Left lung (tissue), 4 donors: ENCODE measurements at regions not wholly inside any gene's neighbourhood (a gene's known extent, or its start where the extent isn't known, plus 50 kb on each side); places are given as distances from the start of the nearest gene placed in this dataset.

ENCODE experiments used
- ATAC-seq: fragments of 200-7000 bp; cut with Tn5 transposase; one replicate; pipeline ENCODE4 v1.9.1; 2020; ENCODE audit warnings: moderate library complexity
- DNase-seq, 4 donors: peaks; one replicate each; pipeline ENCODE4 v3.0.0-alpha.2; 2013 to 2020
- H3K27ac ChIP-seq, 2 donors: fragments of 200-600 bp; sonication (generic) in 1 of 2; one replicate each; pipeline versions ENCODE4 v1.5.0 to v1.8.0; 2020 to 2021
- H3K27me3 ChIP-seq, 2 donors: fragments of 200-600 bp; sonication (generic) in 1 of 2; one replicate each; pipeline versions ENCODE4 v1.5.0 to v1.8.0; 2020 to 2021
- H3K36me3 ChIP-seq, 2 donors: fragments of 200-600 bp; sonication (generic) in 1 of 2; one replicate each; pipeline versions ENCODE4 v1.5.0 to v1.8.0; 2020 to 2021
- H3K4me1 ChIP-seq, 2 donors: fragments of 200-600 bp; one replicate each; pipeline ENCODE4 v1.8.0; 2021
- H3K4me3 ChIP-seq, 2 donors: fragments of 200-600 bp; sonication (generic) in 1 of 2; one replicate each; pipeline versions ENCODE4 v1.5.0 to v1.8.0; 2020 to 2021; ENCODE audit warnings: mild to moderate bottlenecking in 1 of 2
- H3K9me3 ChIP-seq, 2 donors: fragments of 200-600 bp; sonication (generic) in 1 of 2; one replicate each; pipeline versions ENCODE4 v1.5.0 to v1.8.0; 2020 to 2021
- intact Hi-C, 2 donors: fragments of 100-400 bp; cut with DNase I; formaldehyde crosslinking; loops; one replicate each; pipeline versions ENCODE4 v1.11.2 to v1.14.2; 2022
- TF ChIP-seq, protein P1 (sequence below), 2 donors: fragments of 200-600 bp; sonication (generic) in 1 of 2; IDR thresholded peaks; one replicate each; pipeline versions ENCODE4 v1.5.0 to v1.8.0; 2021; ENCODE audit warnings: antibody characterized with exemption in 2 of 2
- donor health status: DM: no; HTN: yes; CAD: no.
- donor health status: DM: no; HTN: no; CAD: no.

DNA sequence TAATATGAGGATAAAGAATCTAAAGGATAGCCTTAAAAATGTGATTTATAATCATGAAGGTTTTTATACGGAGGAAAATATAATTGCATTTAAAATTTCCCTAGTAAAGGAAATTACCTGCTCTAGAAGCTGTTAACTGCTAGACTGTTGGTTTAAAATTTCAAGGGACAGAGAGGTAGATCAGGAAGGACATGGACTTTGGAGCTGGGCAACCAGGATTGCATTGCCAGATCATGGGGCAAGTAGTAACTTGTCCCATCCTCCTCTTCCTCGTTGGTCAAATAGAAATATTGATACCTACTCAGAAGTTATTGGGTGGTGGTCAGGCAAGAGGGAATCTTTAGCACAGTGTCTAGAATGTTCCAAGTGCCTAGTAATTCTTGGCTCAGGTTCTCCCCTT, 525.1 kb downstream of the MFSD1 start:
- H3K27ac ChIP-seq, result no peak overlapping the region
- DNase-seq (no peak), ATAC-seq (no peak)
- intact Hi-C loops, result no loop called here
- no peak overlapping the region for H3K4me3 ChIP-seq
- H3K36me3 ChIP-seq, result no peaks in the 10 kb centered on the region
- H3K4me1 ChIP-seq, result no peaks in the 10 kb centered on the region
- no peaks in the 10 kb centered on the region for H3K9me3 ChIP-seq
- H3K27me3 ChIP-seq, result no peaks in the 10 kb centered on the region
- TF ChIP-seq, protein P1, sequence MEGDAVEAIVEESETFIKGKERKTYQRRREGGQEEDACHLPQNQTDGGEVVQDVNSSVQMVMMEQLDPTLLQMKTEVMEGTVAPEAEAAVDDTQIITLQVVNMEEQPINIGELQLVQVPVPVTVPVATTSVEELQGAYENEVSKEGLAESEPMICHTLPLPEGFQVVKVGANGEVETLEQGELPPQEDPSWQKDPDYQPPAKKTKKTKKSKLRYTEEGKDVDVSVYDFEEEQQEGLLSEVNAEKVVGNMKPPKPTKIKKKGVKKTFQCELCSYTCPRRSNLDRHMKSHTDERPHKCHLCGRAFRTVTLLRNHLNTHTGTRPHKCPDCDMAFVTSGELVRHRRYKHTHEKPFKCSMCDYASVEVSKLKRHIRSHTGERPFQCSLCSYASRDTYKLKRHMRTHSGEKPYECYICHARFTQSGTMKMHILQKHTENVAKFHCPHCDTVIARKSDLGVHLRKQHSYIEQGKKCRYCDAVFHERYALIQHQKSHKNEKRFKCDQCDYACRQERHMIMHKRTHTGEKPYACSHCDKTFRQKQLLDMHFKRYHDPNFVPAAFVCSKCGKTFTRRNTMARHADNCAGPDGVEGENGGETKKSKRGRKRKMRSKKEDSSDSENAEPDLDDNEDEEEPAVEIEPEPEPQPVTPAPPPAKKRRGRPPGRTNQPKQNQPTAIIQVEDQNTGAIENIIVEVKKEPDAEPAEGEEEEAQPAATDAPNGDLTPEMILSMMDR (IDR thresholded peaks at IDR 0.05), result no peak

GRCh38 chr3:159332535-159333099, 530.8 kb downstream of the MFSD1 start:
- DNase-seq, result no peak
- Histone ChIP-seq H3K36me3 (no peaks in the 10 kb centered on the region), H3K4me3 (no peak overlapping the region), H3K27ac (no peak overlapping the region), H3K9me3 (peaks cover 0 to 6% of the 10 kb centered on the region in 2 donors), H3K27me3 (no peaks in the 10 kb centered on the region), H3K4me1 (no peaks in the 10 kb centered on the region)
- no peak for ATAC-seq
- TF ChIP-seq, protein P1 (IDR thresholded peaks at IDR 0.05), result no peak
- intact Hi-C loops, result no loop called here

GRCh38 chr3:159339131-159339530, 537.3 kb downstream of the MFSD1 start:
- H3K27me3 ChIP-seq, result no peaks in the 10 kb centered on the region
- ATAC-seq (no peak), DNase-seq (no peak)
- H3K36me3 ChIP-seq, result no peaks in the 10 kb centered on the region
- intact Hi-C loops, result no loop called here
- no peaks in the 10 kb centered on the region for H3K4me1 ChIP-seq
- TF ChIP-seq, protein P1 (IDR thresholded peaks at IDR 0.05), result no peak
- H3K27ac ChIP-seq, result no peak overlapping the region
- peaks cover 0 to 20% of the 10 kb centered on the region in 2 donors for H3K9me3 ChIP-seq
- no peak overlapping the region for H3K4me3 ChIP-seq

DNA sequence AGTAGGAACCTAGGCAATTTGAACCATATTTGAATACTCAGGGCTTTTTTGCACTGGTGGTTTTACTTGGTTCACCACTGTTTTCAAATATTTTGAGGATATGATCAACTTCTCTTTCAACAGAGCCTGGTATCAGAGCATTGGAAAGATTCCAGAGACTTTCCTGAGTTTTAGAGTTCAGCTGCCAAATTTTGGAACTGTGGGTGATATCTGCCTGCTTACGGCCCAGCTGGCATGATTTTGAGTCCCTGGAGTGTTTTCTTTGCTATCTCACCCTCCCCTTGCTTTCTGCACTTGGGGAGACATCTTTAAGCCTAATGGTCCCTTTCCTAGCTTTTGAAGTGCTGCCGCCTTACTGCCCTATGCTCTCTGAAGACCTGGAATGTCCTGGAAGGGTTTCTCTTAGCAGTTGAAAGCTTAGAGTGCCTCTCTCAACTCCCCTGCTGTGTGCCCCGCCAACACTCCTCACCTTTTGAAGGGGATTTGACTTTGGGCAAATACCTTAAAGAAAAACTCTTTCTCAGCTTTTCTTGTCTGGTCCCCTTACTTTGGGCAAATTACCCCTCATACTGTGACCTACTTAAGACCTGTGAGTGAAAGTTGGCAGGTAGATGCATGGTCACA, 539.1 kb downstream of the MFSD1 start:
- no peaks in the 10 kb centered on the region for H3K27me3 ChIP-seq
- no peak overlapping the region for H3K27ac ChIP-seq
- intact Hi-C loops, result no loop called here
- H3K9me3 ChIP-seq, result peaks cover 0 to 20% of the 10 kb centered on the region in 2 donors
- ATAC-seq, result no peak
- DNase-seq, result no peak
- no peaks in the 10 kb centered on the region for H3K4me1 ChIP-seq
- H3K36me3 ChIP-seq, result no peaks in the 10 kb centered on the region
- H3K4me3 ChIP-seq, result no peak overlapping the region
- TF ChIP-seq, protein P1 (IDR thresholded peaks at IDR 0.05), result no peak

GRCh38 chr3:159346271-159346903, 544.5 kb downstream of the MFSD1 start:
- DNase-seq (no peak), ATAC-seq (no peak)
- intact Hi-C loops, result no loop called here
- Histone ChIP-seq H3K36me3 (no peaks in the 10 kb centered on the region), H3K27ac (no peak overlapping the region), H3K4me1 (no peaks in the 10 kb centered on the region), H3K27me3 (no peaks in the 10 kb centered on the region), H3K9me3 (peaks cover 0 to under 1% of the 10 kb centered on the region in 2 donors), H3K4me3 (no peak overlapping the region)
- TF ChIP-seq, protein P1 (IDR thresholded peaks at IDR 0.05), result no peak
